Stimulated activated naive CD8-positive, alpha-beta T cell treated with anti-CD3 and anti-CD28 coated beads, Interleukin-15, Interleukin-2, amounts not matched to agents 100 ng/mL and 50 ng/mL, for 24 hours (primary cell): ENCODE measurements at regions not wholly inside any gene's neighbourhood (a gene's known extent, or its start where the extent isn't known, plus 50 kb on each side); places are given as distances from the start of the nearest gene placed in this dataset.

Experiments
- H3K27ac Mint-ChIP-seq: one replicate; pipeline ENCODE4 v1.8.0; 2021; ENCODE audit warnings: mild to moderate bottlenecking, mixed read lengths
- H3K27me3 Mint-ChIP-seq: one replicate; pipeline ENCODE4 v1.8.0; 2021; ENCODE audit warnings: mixed read lengths
- H3K36me3 Mint-ChIP-seq: one replicate; pipeline ENCODE4 v1.8.0; 2021; ENCODE audit warnings: low read depth, mixed read lengths
- H3K4me1 Mint-ChIP-seq: one replicate; pipeline ENCODE4 v1.8.0; 2021; ENCODE audit warnings: low read depth, mixed read lengths
- H3K4me3 Mint-ChIP-seq: one replicate; pipeline ENCODE4 v1.8.0; 2021; ENCODE audit warnings: mild to moderate bottlenecking, mixed read lengths
- H3K9me3 Mint-ChIP-seq: one replicate; pipeline ENCODE4 v1.8.0; 2021; ENCODE audit warnings: mixed read lengths

GRCh38 chr11:82003024-82003423 lies 730.6 kb downstream of the FAM181B start:
- Mint-ChIP-seq H3K27me3 (no peaks in the 10 kb centered on the region), H3K9me3 (no peaks in the 10 kb centered on the region), H3K4me1 (peaks cover 19% of the 10 kb centered on the region), H3K4me3 (no peak overlapping the region), H3K27ac (no peak overlapping the region), H3K36me3 (no peaks in the 10 kb centered on the region)

DNA sequence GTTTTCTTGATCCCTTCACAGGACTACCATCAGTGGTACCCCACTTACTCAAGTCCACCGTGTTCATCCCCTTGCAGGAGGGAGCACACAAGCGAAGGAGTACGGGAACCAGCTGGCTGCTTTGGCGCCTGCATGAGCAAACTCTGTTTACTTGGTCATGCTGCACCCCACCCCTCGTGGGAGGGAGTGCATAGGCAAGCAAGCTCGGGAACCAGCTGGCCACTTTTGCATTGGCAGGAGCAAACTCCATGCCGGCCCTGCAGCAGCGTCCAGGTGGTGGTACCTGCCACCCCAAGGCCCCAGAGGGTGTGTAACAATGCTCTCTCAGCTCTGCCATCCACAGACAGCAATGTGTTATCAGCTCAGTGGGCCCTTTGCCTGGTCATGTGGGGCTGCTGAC lies 737.8 kb downstream of the FAM181B start:
- Mint-ChIP-seq H3K4me3 (no peak overlapping the region), H3K36me3 (no peaks in the 10 kb centered on the region), H3K27ac (no peak overlapping the region), H3K9me3 (no peaks in the 10 kb centered on the region), H3K27me3 (no peaks in the 10 kb centered on the region), H3K4me1 (no peaks in the 10 kb centered on the region)

- no peaks in the 10 kb centered on the region for H3K27me3 Mint-ChIP-seq
- no peaks in the 10 kb centered on the region for H3K4me1 Mint-ChIP-seq
- H3K36me3 Mint-ChIP-seq, result no peaks in the 10 kb centered on the region
- no peak overlapping the region for H3K4me3 Mint-ChIP-seq
- no peaks in the 10 kb centered on the region for H3K9me3 Mint-ChIP-seq
- no peak overlapping the region for H3K27ac Mint-ChIP-seq
Measured at GRCh38 chr11:81993755-81994154, 739.9 kb downstream of the FAM181B start.

- H3K36me3 Mint-ChIP-seq, result no peaks in the 10 kb centered on the region
- H3K4me3 Mint-ChIP-seq, result no peak overlapping the region
- H3K27me3 Mint-ChIP-seq, result no peaks in the 10 kb centered on the region
- H3K27ac Mint-ChIP-seq, result no peak overlapping the region
- H3K9me3 Mint-ChIP-seq, result no peaks in the 10 kb centered on the region
- no peaks in the 10 kb centered on the region for H3K4me1 Mint-ChIP-seq
Measured at GRCh38 chr11:81990659-81991443, 742.8 kb downstream of the FAM181B start.

- no peak overlapping the region for H3K4me3 Mint-ChIP-seq
- H3K27ac Mint-ChIP-seq, result no peak overlapping the region
- H3K27me3 Mint-ChIP-seq, result no peaks in the 10 kb centered on the region
- peaks cover 11% of the 10 kb centered on the region for H3K9me3 Mint-ChIP-seq
- no peaks in the 10 kb centered on the region for H3K36me3 Mint-ChIP-seq
- no peaks in the 10 kb centered on the region for H3K4me1 Mint-ChIP-seq
Measured at GRCh38 chr11:81989093-81989492, 744.6 kb downstream of the FAM181B start.

GRCh38 chr11:81987829-81988472 lies 745.7 kb downstream of the FAM181B start:
- H3K27me3 Mint-ChIP-seq, result no peaks in the 10 kb centered on the region
- peaks cover 11% of the 10 kb centered on the region for H3K9me3 Mint-ChIP-seq
- H3K27ac Mint-ChIP-seq, result no peak overlapping the region
- no peaks in the 10 kb centered on the region for H3K36me3 Mint-ChIP-seq
- H3K4me3 Mint-ChIP-seq, result no peak overlapping the region
- H3K4me1 Mint-ChIP-seq, result no peaks in the 10 kb centered on the region

- no peak overlapping the region for H3K4me3 Mint-ChIP-seq
- peaks cover 11% of the 10 kb centered on the region for H3K9me3 Mint-ChIP-seq
- H3K4me1 Mint-ChIP-seq, result no peaks in the 10 kb centered on the region
- no peak overlapping the region for H3K27ac Mint-ChIP-seq
- H3K36me3 Mint-ChIP-seq, result no peaks in the 10 kb centered on the region
- H3K27me3 Mint-ChIP-seq, result no peaks in the 10 kb centered on the region
Measured at GRCh38 chr11:81986556-81987161, 747.0 kb downstream of the FAM181B start.

- Mint-ChIP-seq H3K36me3 (no peaks in the 10 kb centered on the region), H3K27me3 (no peaks in the 10 kb centered on the region), H3K4me3 (no peak overlapping the region), H3K9me3 (peaks cover 4% of the 10 kb centered on the region), H3K27ac (no peak overlapping the region), H3K4me1 (no peaks in the 10 kb centered on the region)
Measured at GRCh38 chr11:81979448-81979847, 754.2 kb downstream of the FAM181B start.

GRCh38 chr11:81975261-81975900 lies 758.3 kb downstream of the FAM181B start:
- H3K36me3 Mint-ChIP-seq, result no peaks in the 10 kb centered on the region
- no peak overlapping the region for H3K4me3 Mint-ChIP-seq
- peaks cover 4% of the 10 kb centered on the region for H3K9me3 Mint-ChIP-seq
- H3K27me3 Mint-ChIP-seq, result no peaks in the 10 kb centered on the region
- H3K4me1 Mint-ChIP-seq, result no peaks in the 10 kb centered on the region
- no peak overlapping the region for H3K27ac Mint-ChIP-seq

DNA sequence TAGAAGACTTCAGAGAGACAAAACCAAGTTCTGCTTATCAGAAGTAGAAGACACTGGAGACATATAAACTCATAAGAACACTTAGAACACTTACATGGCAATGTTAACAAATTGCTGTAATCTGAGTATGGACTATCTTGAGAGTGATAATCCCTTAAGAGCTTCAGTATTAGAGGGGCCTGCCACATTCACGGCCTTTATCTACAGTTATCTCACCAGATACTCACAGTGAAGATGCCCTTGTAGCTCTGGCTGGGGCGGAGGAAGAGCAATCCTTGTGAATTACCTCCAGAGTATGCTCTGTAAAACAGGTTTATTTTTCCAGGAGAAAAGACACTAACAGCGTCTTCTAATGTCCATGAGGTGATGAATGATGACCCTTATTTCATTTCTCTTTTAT lies 762.8 kb downstream of the FAM181B start:
- Mint-ChIP-seq H3K27me3 (no peaks in the 10 kb centered on the region), H3K27ac (no peak overlapping the region), H3K4me1 (no peaks in the 10 kb centered on the region), H3K9me3 (no peaks in the 10 kb centered on the region), H3K36me3 (no peaks in the 10 kb centered on the region), H3K4me3 (no peak overlapping the region)

GRCh38 chr11:81967242-81967641 lies 766.4 kb downstream of the FAM181B start:
- Mint-ChIP-seq H3K27ac (no peak overlapping the region), H3K4me1 (peaks cover 17% of the 10 kb centered on the region), H3K9me3 (no peaks in the 10 kb centered on the region), H3K4me3 (no peak overlapping the region), H3K36me3 (no peaks in the 10 kb centered on the region), H3K27me3 (no peaks in the 10 kb centered on the region)

- Mint-ChIP-seq H3K27ac (no peak overlapping the region), H3K4me3 (no peak overlapping the region), H3K36me3 (no peaks in the 10 kb centered on the region), H3K27me3 (no peaks in the 10 kb centered on the region), H3K4me1 (peaks cover 17% of the 10 kb centered on the region), H3K9me3 (no peaks in the 10 kb centered on the region)
Measured at GRCh38 chr11:81966340-81966739, 767.3 kb downstream of the FAM181B start.

- H3K4me3 Mint-ChIP-seq, result peak overlapping the region; percentile 14
- H3K4me1 Mint-ChIP-seq, result peaks cover 21% of the 10 kb centered on the region
- H3K27me3 Mint-ChIP-seq, result no peaks in the 10 kb centered on the region
- H3K36me3 Mint-ChIP-seq, result no peaks in the 10 kb centered on the region
- peak overlapping the region; percentile 79 for H3K27ac Mint-ChIP-seq
- no peaks in the 10 kb centered on the region for H3K9me3 Mint-ChIP-seq
Measured at GRCh38 chr11:81963018-81963417, 770.6 kb downstream of the FAM181B start.

DNA sequence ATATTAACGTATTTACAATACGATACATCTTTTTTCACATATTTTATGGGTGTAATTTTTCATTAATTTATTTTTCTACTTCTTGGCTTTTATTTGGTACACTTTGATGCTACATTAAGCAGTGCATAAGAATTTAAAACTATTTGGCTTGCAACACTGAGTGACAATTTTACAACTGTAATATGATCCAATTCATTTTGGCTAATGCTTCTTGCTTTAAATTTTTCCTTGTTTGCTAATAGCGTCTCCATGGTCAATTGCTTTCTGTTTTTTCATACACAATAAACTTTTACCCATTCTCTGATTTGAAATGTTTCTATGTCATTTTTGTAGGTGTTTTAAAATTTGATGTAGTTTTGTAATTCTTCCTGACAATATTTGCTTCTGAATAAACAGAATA lies 773.2 kb downstream of the FAM181B start:
- Mint-ChIP-seq H3K9me3 (no peaks in the 10 kb centered on the region), H3K4me1 (peaks cover 21% of the 10 kb centered on the region), H3K36me3 (no peaks in the 10 kb centered on the region), H3K4me3 (no peak overlapping the region), H3K27ac (no peak overlapping the region), H3K27me3 (no peaks in the 10 kb centered on the region)

GRCh38 chr11:81959341-81959740 lies 774.3 kb downstream of the FAM181B start:
- Mint-ChIP-seq H3K27ac (no peak overlapping the region), H3K4me1 (peaks cover 21% of the 10 kb centered on the region), H3K36me3 (no peaks in the 10 kb centered on the region), H3K4me3 (no peak overlapping the region), H3K27me3 (no peaks in the 10 kb centered on the region), H3K9me3 (no peaks in the 10 kb centered on the region)
